Natural killer cell (primary cell): ENCODE measurements at regions not wholly inside any gene's neighbourhood (a gene's known extent, or its start where the extent isn't known, plus 50 kb on each side); places are given as distances from the start of the nearest gene placed in this dataset.

Experiments
- ATAC-seq, 3 donors: fragments of 150-1000 bp in 2 of 3; fragments of 200-7000 bp in 1 of 3; cut with Tn5 transposase; 1 replicate in 1 of 3; 2 replicates in 2 of 3; pipeline ENCODE4 v1.10.0; 2021; ENCODE audit warnings: mild to moderate bottlenecking in 2 of 3, moderate library complexity in 2 of 3
- DNase-seq, 2 donors: peaks; one replicate each; pipeline versions ENCODE4 v3.0.0 to v3.0.0-alpha.2; 2013 to 2021; ENCODE audit warnings: mixed read lengths in 1 of 2
- H3K27ac ChIP-seq: one replicate; pipeline ENCODE4 v1.5.1; 2013; ENCODE audit warnings: mild to moderate bottlenecking, low read length
- H3K27me3 ChIP-seq: one replicate; pipeline ENCODE4 v1.6.1; 2013; ENCODE audit warnings: low read length; ENCODE audit not compliant: control insufficient read depth, insufficient read depth
- H3K36me3 ChIP-seq: one replicate; pipeline ENCODE4 v1.6.1; 2013; ENCODE audit warnings: low read length; ENCODE audit not compliant: control insufficient read depth, insufficient read depth
- H3K4me1 ChIP-seq: one replicate; pipeline ENCODE4 v1.6.1; 2013; ENCODE audit warnings: low read length; ENCODE audit not compliant: control insufficient read depth, insufficient read depth
- H3K4me3 ChIP-seq: one replicate; pipeline ENCODE4 v1.5.1; 2013; ENCODE audit warnings: low read length
- H3K9me3 ChIP-seq: one replicate; pipeline ENCODE4 v1.6.1; 2013; ENCODE audit warnings: low read length; ENCODE audit not compliant: control insufficient read depth, insufficient read depth
- H3K27ac Mint-ChIP-seq, 2 donors: one replicate each; pipeline ENCODE4 v1.8.0; 2022; ENCODE audit warnings: mild to moderate bottlenecking in 2 of 2, mixed read lengths in 2 of 2, moderate library complexity in 1 of 2
- H3K27me3 Mint-ChIP-seq, 2 donors: one replicate each; pipeline ENCODE4 v1.8.0; 2022; ENCODE audit warnings: low read depth in 2 of 2, mixed read lengths in 2 of 2
- H3K36me3 Mint-ChIP-seq: one replicate; pipeline ENCODE4 v1.8.0; 2022; ENCODE audit warnings: mixed read lengths
- H3K4me1 Mint-ChIP-seq, 2 donors: one replicate each; pipeline ENCODE4 v1.8.0; 2022; ENCODE audit warnings: mixed read lengths in 2 of 2
- H3K4me3 Mint-ChIP-seq: one replicate; pipeline ENCODE4 v1.8.0; 2022; ENCODE audit warnings: mild to moderate bottlenecking, moderate library complexity, mixed read lengths
- H3K9me3 Mint-ChIP-seq, 2 donors: one replicate each; pipeline ENCODE4 v1.8.0; 2022; ENCODE audit warnings: mixed read lengths in 2 of 2
- CTCF ChIP-seq: fragments of 200-600 bp; IDR thresholded peaks from one replicate; pipeline ENCODE4 v1.8.0; 2022; ENCODE audit warnings: antibody characterized with exemption
- WGBS: methylation state at CpG from one replicate; pipeline ENCODE4 v1.1.7; 2013; ENCODE audit warnings: missing lambda C conversion rate; ENCODE audit not compliant: insufficient coverage; 5-methylcytosine and 5-hydroxymethylcytosine counted together
- intact Hi-C: fragments of 100-400 bp; cut with micrococcal nuclease; formaldehyde crosslinking; loops from one replicate; pipeline ENCODE4 v1.14.2; 2022

- Histone ChIP-seq H3K27ac (no peak overlapping the region), H3K4me1 (no peaks in the 10 kb centered on the region), H3K4me3 (no peak overlapping the region), H3K27me3 (peaks cover 4% of the 10 kb centered on the region), H3K36me3 (no peaks in the 10 kb centered on the region), H3K9me3 (no peaks in the 10 kb centered on the region)
- ATAC-seq: no peak
- H3K36me3 Mint-ChIP-seq: no peaks in the 10 kb centered on the region
- H3K4me3 Mint-ChIP-seq: no peak overlapping the region
- H3K27me3 Mint-ChIP-seq: peaks cover under 1 to 3% of the 10 kb centered on the region in 2 donors
- intact Hi-C loops: no loop called here
- DNase-seq: no peak
- H3K9me3 Mint-ChIP-seq: no peaks in the 10 kb centered on the region
- no peak overlapping the region for H3K27ac Mint-ChIP-seq
- no peaks in the 10 kb centered on the region for H3K4me1 Mint-ChIP-seq
- WGBS: 83% methylated on average over 8 of the region's 8 CpGs
- no peak for TF ChIP-seq CTCF
Observed at GRCh38 chr20:56730003-56730402, 100.9 kb downstream of the TFAP2C start.

GRCh38 chr20:56730996-56731395, 101.9 kb downstream of the TFAP2C start:
- Mint-ChIP-seq H3K4me1 (no peaks in the 10 kb centered on the region), H3K27me3 (peaks cover 9 to 11% of the 10 kb centered on the region in 2 donors), H3K36me3 (no peaks in the 10 kb centered on the region), H3K4me3 (no peak overlapping the region), H3K9me3 (no peaks in the 10 kb centered on the region), H3K27ac (no peak overlapping the region)
- ATAC-seq (no peak), DNase-seq (no peak)
- intact Hi-C loops: no loop called here
- 64% methylated on average over 7 of the region's 7 CpGs for WGBS
- Histone ChIP-seq H3K36me3 (no peaks in the 10 kb centered on the region), H3K9me3 (no peaks in the 10 kb centered on the region), H3K27me3 (peaks cover 8% of the 10 kb centered on the region), H3K27ac (no peak overlapping the region), H3K4me1 (no peaks in the 10 kb centered on the region), H3K4me3 (no peak overlapping the region)
- TF ChIP-seq CTCF: no peak

GRCh38 chr20:56731476-56731875, 102.4 kb downstream of the TFAP2C start:
- intact Hi-C loops: no loop called here
- H3K9me3 ChIP-seq: no peaks in the 10 kb centered on the region
- 90% methylated on average over 4 of the region's 4 CpGs for WGBS
- Mint-ChIP-seq H3K9me3 (no peaks in the 10 kb centered on the region), H3K4me1 (no peaks in the 10 kb centered on the region), H3K36me3 (no peaks in the 10 kb centered on the region), H3K4me3 (no peak overlapping the region), H3K27ac (no peak overlapping the region), H3K27me3 (peaks cover 14 to 16% of the 10 kb centered on the region in 2 donors)
- peaks cover 11% of the 10 kb centered on the region for H3K27me3 ChIP-seq
- TF ChIP-seq CTCF: no peak
- H3K27ac ChIP-seq: no peak overlapping the region
- H3K4me3 ChIP-seq: no peak overlapping the region
- no peaks in the 10 kb centered on the region for H3K4me1 ChIP-seq
- ATAC-seq (no peak), DNase-seq (no peak)
- no peaks in the 10 kb centered on the region for H3K36me3 ChIP-seq

- H3K36me3 Mint-ChIP-seq: no peaks in the 10 kb centered on the region
- H3K4me1 ChIP-seq: no peaks in the 10 kb centered on the region
- TF ChIP-seq CTCF: no peak
- no peaks in the 10 kb centered on the region for H3K4me1 Mint-ChIP-seq
- ATAC-seq: no peak
- intact Hi-C loops: no loop called here
- 21% methylated on average over 5 of the region's 6 CpGs for WGBS
- H3K27ac ChIP-seq: no peak overlapping the region
- no peak overlapping the region for H3K4me3 Mint-ChIP-seq
- peaks cover 15 to 18% of the 10 kb centered on the region in 2 donors for H3K27me3 Mint-ChIP-seq
- H3K9me3 Mint-ChIP-seq: no peaks in the 10 kb centered on the region
- H3K27me3 ChIP-seq: peaks cover 11% of the 10 kb centered on the region
- H3K36me3 ChIP-seq: no peaks in the 10 kb centered on the region
- H3K27ac Mint-ChIP-seq: no peak overlapping the region
- H3K4me3 ChIP-seq: no peak overlapping the region
- DNase-seq: no peak
- H3K9me3 ChIP-seq: no peaks in the 10 kb centered on the region
Observed at GRCh38 chr20:56733967-56734366, 104.9 kb downstream of the TFAP2C start.
